ENCODE measurements at regions not wholly inside any gene's neighbourhood (a gene's known extent, or its start where the extent isn't known, plus 50 kb on each side); places are given as distances from the start of the nearest gene placed in this dataset.

DNA sequence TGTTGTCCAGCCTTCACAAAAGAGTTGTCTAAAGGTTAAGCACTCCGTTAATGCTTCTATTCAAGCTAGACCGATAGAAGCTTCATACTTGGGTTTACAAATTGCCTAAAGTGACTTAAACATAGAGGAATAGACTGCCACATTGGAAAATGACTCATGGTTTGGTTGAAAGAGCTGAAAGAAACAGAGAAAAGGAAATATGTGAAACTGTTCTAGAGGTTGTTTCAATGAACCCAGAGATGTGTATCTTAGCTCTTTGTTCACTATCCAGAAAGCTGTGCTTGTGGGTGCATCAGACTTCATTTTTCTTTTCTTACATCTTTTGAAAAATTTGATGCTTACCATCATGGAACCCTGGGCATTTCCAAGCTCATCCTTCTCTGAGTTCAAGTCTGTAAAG lies 736.2 kb downstream of the INHBA start:
- Histone ChIP-seq H2AFZ (no peak overlapping the region), H3K4me1 (ENCODE audit: insufficient read depth) (no peaks in the 10 kb centered on the region), H3K4me2 (no peak overlapping the region), H3K36me3 (replicated peaks; ENCODE audit: insufficient read depth, low read depth) (no peaks in the 10 kb centered on the region), H3K27me3 (no peaks in the 10 kb centered on the region), H3K4me3 (no peak overlapping the region), H3K79me2 (no peaks in the 10 kb centered on the region), H4K20me1 (ENCODE audit: insufficient read depth, poor library complexity, severe bottlenecking) (no peaks in the 10 kb centered on the region), H3K9me2 (replicated peaks; ENCODE audit: insufficient read depth) (no peaks in the 10 kb centered on the region), H3K27ac (no peak overlapping the region), H3K9me3 (ENCODE audit: low read depth) (no peaks in the 10 kb centered on the region)
- 87% methylated on average over 2 of the region's 2 CpGs for WGBS (ENCODE audit: low lambda C conversion rate, missing lambda C conversion rate)
- DNase-seq (ENCODE audit: low spot score), result no peak
- no peak for TF ChIP-seq EZH2 (IDR thresholded peaks at IDR 0.05; ENCODE audit: borderline replicate concordance)
- TF ChIP-seq, protein P1, sequence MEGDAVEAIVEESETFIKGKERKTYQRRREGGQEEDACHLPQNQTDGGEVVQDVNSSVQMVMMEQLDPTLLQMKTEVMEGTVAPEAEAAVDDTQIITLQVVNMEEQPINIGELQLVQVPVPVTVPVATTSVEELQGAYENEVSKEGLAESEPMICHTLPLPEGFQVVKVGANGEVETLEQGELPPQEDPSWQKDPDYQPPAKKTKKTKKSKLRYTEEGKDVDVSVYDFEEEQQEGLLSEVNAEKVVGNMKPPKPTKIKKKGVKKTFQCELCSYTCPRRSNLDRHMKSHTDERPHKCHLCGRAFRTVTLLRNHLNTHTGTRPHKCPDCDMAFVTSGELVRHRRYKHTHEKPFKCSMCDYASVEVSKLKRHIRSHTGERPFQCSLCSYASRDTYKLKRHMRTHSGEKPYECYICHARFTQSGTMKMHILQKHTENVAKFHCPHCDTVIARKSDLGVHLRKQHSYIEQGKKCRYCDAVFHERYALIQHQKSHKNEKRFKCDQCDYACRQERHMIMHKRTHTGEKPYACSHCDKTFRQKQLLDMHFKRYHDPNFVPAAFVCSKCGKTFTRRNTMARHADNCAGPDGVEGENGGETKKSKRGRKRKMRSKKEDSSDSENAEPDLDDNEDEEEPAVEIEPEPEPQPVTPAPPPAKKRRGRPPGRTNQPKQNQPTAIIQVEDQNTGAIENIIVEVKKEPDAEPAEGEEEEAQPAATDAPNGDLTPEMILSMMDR (IDR thresholded peaks at IDR 0.05; ENCODE audit: poor library complexity), result no peak
- no peak for TF ChIP-seq EZH2phosphoT487 (IDR thresholded peaks at IDR 0.05; ENCODE audit: low read depth, severe bottlenecking, unreplicated experiment)

DNA sequence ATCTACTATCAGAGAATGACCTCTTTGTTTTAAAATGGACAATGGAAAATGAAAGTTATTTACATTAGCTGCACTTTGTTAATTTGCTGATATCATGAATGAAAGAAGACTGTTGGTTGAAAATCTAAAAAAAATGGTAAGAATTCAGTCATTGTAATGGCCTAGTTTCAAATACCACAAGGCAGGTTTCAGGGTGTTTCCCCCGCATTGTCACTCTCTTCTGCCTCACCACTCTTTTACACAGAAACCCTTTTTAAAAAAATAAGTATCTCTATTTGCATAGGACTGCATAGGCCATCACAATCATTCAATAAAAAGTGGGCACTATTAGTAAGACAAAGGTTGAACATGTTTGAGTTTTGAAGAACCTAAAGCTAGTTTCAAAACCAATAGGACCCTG lies 737.1 kb downstream of the INHBA start:
- Histone ChIP-seq H3K9me2 (replicated peaks; ENCODE audit: insufficient read depth) (no peaks in the 10 kb centered on the region), H3K4me2 (no peak overlapping the region), H3K4me3 (no peak overlapping the region), H3K79me2 (no peaks in the 10 kb centered on the region), H3K27me3 (no peaks in the 10 kb centered on the region), H3K36me3 (replicated peaks; ENCODE audit: insufficient read depth, low read depth) (no peaks in the 10 kb centered on the region), H4K20me1 (ENCODE audit: insufficient read depth, poor library complexity, severe bottlenecking) (no peaks in the 10 kb centered on the region), H3K27ac (no peak overlapping the region), H3K4me1 (ENCODE audit: insufficient read depth) (no peaks in the 10 kb centered on the region), H3K9me3 (ENCODE audit: low read depth) (no peaks in the 10 kb centered on the region), H2AFZ (no peak overlapping the region)
- no peak for DNase-seq (ENCODE audit: low spot score)
- WGBS (ENCODE audit: low lambda C conversion rate, missing lambda C conversion rate), result 96% methylated on average over 1 of the region's 1 CpG
- TF ChIP-seq EZH2phosphoT487 (IDR thresholded peaks at IDR 0.05; ENCODE audit: low read depth, severe bottlenecking, unreplicated experiment) (no peak), EZH2 (IDR thresholded peaks at IDR 0.05; ENCODE audit: borderline replicate concordance) (no peak)
- TF ChIP-seq, protein P1 (IDR thresholded peaks at IDR 0.05; ENCODE audit: poor library complexity), result no peak

GRCh38 chr7:40965016-40965415 lies 737.9 kb downstream of the INHBA start:
- no peak overlapping the region for H3K4me3 ChIP-seq
- H2AFZ ChIP-seq, result no peak overlapping the region
- H4K20me1 ChIP-seq (ENCODE audit: insufficient read depth, poor library complexity, severe bottlenecking), result no peaks in the 10 kb centered on the region
- H3K9me2 ChIP-seq (replicated peaks; ENCODE audit: insufficient read depth), result no peaks in the 10 kb centered on the region
- no peak overlapping the region for H3K4me2 ChIP-seq
- no peak overlapping the region for H3K27ac ChIP-seq
- H3K27me3 ChIP-seq, result no peaks in the 10 kb centered on the region
- H3K79me2 ChIP-seq, result no peaks in the 10 kb centered on the region
- TF ChIP-seq, protein P1 (IDR thresholded peaks at IDR 0.05; ENCODE audit: poor library complexity), result no peak
- TF ChIP-seq EZH2phosphoT487 (IDR thresholded peaks at IDR 0.05; ENCODE audit: low read depth, severe bottlenecking, unreplicated experiment) (no peak), EZH2 (IDR thresholded peaks at IDR 0.05; ENCODE audit: borderline replicate concordance) (no peak)
- H3K4me1 ChIP-seq (ENCODE audit: insufficient read depth), result no peaks in the 10 kb centered on the region
- H3K9me3 ChIP-seq (ENCODE audit: low read depth), result no peaks in the 10 kb centered on the region
- DNase-seq (ENCODE audit: low spot score), result no peak
- 0% methylated on average over 1 of the region's 1 CpG for WGBS (ENCODE audit: low lambda C conversion rate, missing lambda C conversion rate)
- H3K36me3 ChIP-seq (replicated peaks; ENCODE audit: insufficient read depth, low read depth), result no peaks in the 10 kb centered on the region

DNA sequence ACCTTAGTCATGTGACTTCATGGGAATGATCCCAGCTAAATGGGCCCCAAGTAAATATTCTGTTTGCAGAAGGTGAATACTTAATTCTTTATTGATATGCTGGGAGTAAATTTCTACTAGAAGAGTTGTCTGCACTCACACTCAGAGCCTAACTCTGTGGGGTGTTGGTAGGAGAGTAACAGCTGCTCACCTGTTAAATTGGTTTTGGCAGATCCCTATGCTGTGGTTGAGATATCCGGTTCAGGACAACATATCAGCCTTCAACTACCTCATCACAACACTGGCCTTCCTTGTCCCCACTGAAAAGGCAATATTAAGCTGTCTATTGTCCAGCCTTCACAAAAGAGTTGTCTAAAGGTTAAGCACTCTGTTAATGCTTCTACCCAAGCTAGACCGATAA lies 738.3 kb downstream of the INHBA start:
- TF ChIP-seq EZH2phosphoT487 (IDR thresholded peaks at IDR 0.05; ENCODE audit: low read depth, severe bottlenecking, unreplicated experiment), result no peak
- no peak for TF ChIP-seq EZH2 (IDR thresholded peaks at IDR 0.05; ENCODE audit: borderline replicate concordance)
- TF ChIP-seq, protein P1 (IDR thresholded peaks at IDR 0.05; ENCODE audit: poor library complexity), result no peak
- Histone ChIP-seq H3K4me2 (no peak overlapping the region), H4K20me1 (ENCODE audit: insufficient read depth, poor library complexity, severe bottlenecking) (no peaks in the 10 kb centered on the region), H2AFZ (no peak overlapping the region), H3K27me3 (no peaks in the 10 kb centered on the region), H3K4me3 (no peak overlapping the region), H3K79me2 (no peaks in the 10 kb centered on the region), H3K9me2 (replicated peaks; ENCODE audit: insufficient read depth) (no peaks in the 10 kb centered on the region), H3K27ac (no peak overlapping the region), H3K4me1 (ENCODE audit: insufficient read depth) (no peaks in the 10 kb centered on the region), H3K36me3 (replicated peaks; ENCODE audit: insufficient read depth, low read depth) (no peaks in the 10 kb centered on the region), H3K9me3 (ENCODE audit: low read depth) (no peaks in the 10 kb centered on the region)
- no peak for DNase-seq (ENCODE audit: low spot score)
- 100% methylated on average over 2 of the region's 2 CpGs for WGBS (ENCODE audit: low lambda C conversion rate, missing lambda C conversion rate)
